OCI-LY7 (cell line): ENCODE measurements at regions not wholly inside any gene's neighbourhood (a gene's known extent, or its start where the extent isn't known, plus 50 kb on each side); places are given as distances from the start of the nearest gene placed in this dataset.

Experiments
- BruUV-seq: library from RNA; stranded (reverse); fragments of 400-500 nt; replicated peaks from 2 replicates; lab custom pipeline; 2021; lab: Mats Ljungman, UMichigan
- CTCF ChIA-PET: fragments of 300-600 bp; sonication (Branson Sonifier 250); formaldehyde crosslinking; loops from one replicate; lab custom pipeline; 2022; ENCODE audit warnings: antibody characterized with exemption; ENCODE audit not compliant: unreplicated experiment; lab: Charles Lee
- POLR2A ChIA-PET: fragments of 300-600 bp; sonication (Branson Sonifier 250); formaldehyde crosslinking; loops from one replicate; lab custom pipeline; 2022; ENCODE audit warnings: antibody characterized with exemption; lab: Charles Lee
- DNase-seq: peaks from one replicate; pipeline ENCODE4 v3.0.0-alpha.2; 2015; ENCODE audit warnings: low spot score
- H2AFZ ChIP-seq: fragments of 200-600 bp; sonication (generic), shearing (Covaris generic); 2 replicates; pipeline ENCODE4 v1.6.1; 2014; ENCODE audit warnings: mild to moderate bottlenecking, antibody characterized with exemption, low read length, moderate library complexity
- H3K27ac ChIP-seq: fragments of 200-600 bp; sonication (generic); 2 replicates; pipeline ENCODE4 v1.5.1; 2014; ENCODE audit warnings: mixed run types, low read depth, mild to moderate bottlenecking, moderate library complexity, low read length, inconsistent platforms; ENCODE audit not compliant: poor library complexity, severe bottlenecking
- H3K36me3 ChIP-seq: fragments of 200-600 bp; sonication (generic); 2 replicates; pipeline ENCODE4 v1.6.1; 2014; ENCODE audit warnings: mild to moderate bottlenecking, antibody characterized with exemption, low read length, moderate library complexity, mixed read lengths; ENCODE audit not compliant: insufficient read depth
- H3K4me1 ChIP-seq: fragments of 200-600 bp; sonication (generic); 2 replicates; pipeline ENCODE4 v1.5.1; 2014; ENCODE audit warnings: mild to moderate bottlenecking, low read length; ENCODE audit not compliant: insufficient read depth, poor library complexity, severe bottlenecking
- H3K4me2 ChIP-seq: fragments of 200-600 bp; sonication (generic); 2 replicates; pipeline ENCODE4 v1.6.1; 2014; ENCODE audit warnings: mild to moderate bottlenecking, low read length
- H3K4me3 ChIP-seq: fragments of 200-600 bp; sonication (generic); 2 replicates; pipeline ENCODE4 v1.5.1; 2014; ENCODE audit warnings: mild to moderate bottlenecking, low read depth, low read length; ENCODE audit not compliant: poor library complexity, severe bottlenecking
- H3K79me2 ChIP-seq: fragments of 200-600 bp; sonication (generic); 2 replicates; pipeline ENCODE4 v1.6.1; 2016; ENCODE audit warnings: low read depth, mild to moderate bottlenecking, low read length, moderate library complexity, mixed read lengths; ENCODE audit not compliant: insufficient read depth
- H3K9me2 ChIP-seq: fragments of 200-600 bp; sonication (generic); 2 replicates; pipeline ENCODE4 v1.6.1; 2016; ENCODE audit warnings: mild to moderate bottlenecking, low read length, mixed read lengths; ENCODE audit not compliant: insufficient read depth
- H3K9me3 ChIP-seq: fragments of 200-600 bp; sonication (generic); 2 replicates; pipeline ENCODE4 v1.6.1; 2014; ENCODE audit warnings: mild to moderate bottlenecking, mixed run types, low read length, mixed read lengths
- H4K20me1 ChIP-seq: fragments of 200-600 bp; sonication (generic); 2 replicates; pipeline ENCODE4 v1.6.1; 2014; ENCODE audit warnings: mild to moderate bottlenecking, antibody characterized with exemption, low read length, moderate library complexity, mixed read lengths; ENCODE audit not compliant: insufficient read depth
- CTCF ChIP-seq: fragments of 200-600 bp; sonication (generic); conservative IDR thresholded peaks from 2 replicates; pipeline ENCODE4 v1.5.1; 2014; ENCODE audit warnings: mild to moderate bottlenecking, antibody characterized with exemption, low read length, moderate library complexity, mixed read lengths
- EZH2phosphoT487 ChIP-seq: fragments of 200-600 bp; sonication (generic); IDR thresholded peaks from 2 replicates; pipeline ENCODE4 v1.6.1; 2018; ENCODE audit warnings: low read depth, borderline replicate concordance, mild to moderate bottlenecking, mixed run types, antibody characterized with exemption, low read length, moderate library complexity, mixed read lengths
- intact Hi-C: fragments of 100-400 bp; cut with micrococcal nuclease; formaldehyde crosslinking; loops from one replicate; pipeline ENCODE4 v1.10.0; 2022; ENCODE audit not compliant: unreplicated experiment

GRCh38 chr15:77775837-77776236 lies 143.1 kb upstream of the LINGO1 start:
- H2AFZ ChIP-seq = no peak overlapping the region
- no peaks in the 10 kb centered on the region for H3K4me1 ChIP-seq
- H3K79me2 ChIP-seq = no peaks in the 10 kb centered on the region
- no peaks in the 10 kb centered on the region for H3K9me2 ChIP-seq
- H3K36me3 ChIP-seq = no peaks in the 10 kb centered on the region
- BruUV-seq = no TSS peak
- H3K4me2 ChIP-seq = no peak overlapping the region
- H3K27ac ChIP-seq = no peak overlapping the region
- no peak for TF ChIP-seq CTCF
- no peak for TF ChIP-seq EZH2phosphoT487
- ChIA-PET POLR2A (no interaction called here), CTCF (no interaction called here)
- intact Hi-C loops = no loop called here
- no peaks in the 10 kb centered on the region for H3K9me3 ChIP-seq
- no peaks in the 10 kb centered on the region; the same call in 1 of the 2 replicates for H4K20me1 ChIP-seq
- no peak overlapping the region for H3K4me3 ChIP-seq
- no peak for DNase-seq

- Histone ChIP-seq H4K20me1 (no peaks in the 10 kb centered on the region; the same call in 1 of the 2 replicates), H2AFZ (no peak overlapping the region), H3K9me3 (no peaks in the 10 kb centered on the region), H3K36me3 (no peaks in the 10 kb centered on the region), H3K4me3 (no peak overlapping the region), H3K79me2 (no peaks in the 10 kb centered on the region), H3K9me2 (no peaks in the 10 kb centered on the region), H3K4me1 (no peaks in the 10 kb centered on the region), H3K27ac (no peak overlapping the region), H3K4me2 (no peak overlapping the region)
- DNase-seq = no peak
- CTCF ChIA-PET = no interaction called here
- POLR2A ChIA-PET = no interaction called here
- BruUV-seq = no TSS peak
- TF ChIP-seq CTCF (no peak), EZH2phosphoT487 (no peak)
- intact Hi-C loops = no loop called here
Observed at GRCh38 chr15:77775373-77775772, 142.7 kb upstream of the LINGO1 start.

- Histone ChIP-seq H3K27ac (no peak overlapping the region), H3K9me3 (no peaks in the 10 kb centered on the region), H4K20me1 (no peaks in the 10 kb centered on the region), H3K4me3 (no peak overlapping the region), H3K4me1 (no peaks in the 10 kb centered on the region), H3K4me2 (no peak overlapping the region), H3K79me2 (no peaks in the 10 kb centered on the region), H3K36me3 (no peaks in the 10 kb centered on the region), H3K9me2 (no peaks in the 10 kb centered on the region), H2AFZ (no peak overlapping the region)
- DNase-seq = no peak
- ChIA-PET POLR2A (no interaction called here), CTCF (no interaction called here)
- intact Hi-C loops = no loop called here
- no peak for TF ChIP-seq CTCF
- no peak for TF ChIP-seq EZH2phosphoT487
- no TSS peak for BruUV-seq
Observed at GRCh38 chr15:77774350-77774749, 141.6 kb upstream of the LINGO1 start.
